ENCODE measurements at regions not wholly inside any gene's neighbourhood (a gene's known extent, or its start where the extent isn't known, plus 50 kb on each side); places are given as distances from the start of the nearest gene placed in this dataset.
"Not testable (repeated sequence)": the region's sequence is repeated elsewhere in the genome, so short reads cannot be mapped to it uniquely, and the experiment has no call there.

DNA sequence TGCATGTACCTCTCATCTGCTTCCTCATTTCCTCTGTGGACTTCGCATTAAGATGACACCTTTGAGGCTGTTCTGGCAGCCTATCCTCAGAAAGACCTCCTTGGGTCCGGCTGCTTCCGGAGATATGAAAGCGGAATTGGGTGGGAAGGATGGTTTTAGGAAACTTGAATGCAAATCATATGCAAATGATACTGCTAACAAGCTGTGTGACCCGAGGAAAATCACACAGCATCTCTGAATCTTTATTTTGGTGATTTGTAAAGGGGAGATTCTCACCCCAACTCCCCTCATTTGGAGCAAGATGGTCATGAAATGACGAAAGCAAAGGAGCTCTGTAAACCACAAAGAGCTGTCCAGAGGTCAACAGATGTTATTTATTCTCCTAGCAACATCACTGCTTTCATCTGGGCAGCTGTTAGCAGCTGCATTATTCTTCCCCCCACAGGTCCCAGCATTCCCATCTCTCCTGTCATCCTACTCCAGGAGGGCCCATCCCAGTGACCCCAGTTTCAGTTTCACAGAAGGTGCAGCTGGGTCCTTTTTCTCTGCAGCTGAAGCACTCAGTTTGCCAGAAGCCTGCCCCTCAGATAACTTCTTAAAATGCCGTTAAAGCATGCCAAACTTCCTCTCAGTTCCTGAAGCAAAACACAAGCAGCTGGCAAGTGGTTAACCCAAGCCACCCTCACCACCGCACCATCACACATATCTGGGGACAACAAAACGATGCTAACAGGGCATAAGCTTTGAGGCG lies 269.5 kb downstream of the SEC61B start:
- Histone ChIP-seq H3K4me3 (ENCODE audit: low read depth in 1 of 5, low read length in 5 of 5) (no peak overlapping the region), H3K9me3 (ENCODE audit: control insufficient read depth in 5 of 5, low read length in 5 of 5) (no peaks in the 10 kb centered on the region), H3K36me3 (ENCODE audit: control insufficient read depth in 5 of 5, insufficient read depth in 5 of 5, low read length in 5 of 5) (no peaks in the 10 kb centered on the region), H3K27me3 (ENCODE audit: control insufficient read depth in 5 of 5, insufficient read depth in 4 of 5, low read length in 5 of 5) (no peaks in the 10 kb centered on the region), H3K27ac (ENCODE audit: low read depth, low read length) (no peak overlapping the region), H3K9ac (ENCODE audit: low read length in 5 of 5) (no peak overlapping the region), H3K4me1 (ENCODE audit: control insufficient read depth in 5 of 5, insufficient read depth in 5 of 5, low read length in 5 of 5) (no peaks in the 10 kb centered on the region)

DNA sequence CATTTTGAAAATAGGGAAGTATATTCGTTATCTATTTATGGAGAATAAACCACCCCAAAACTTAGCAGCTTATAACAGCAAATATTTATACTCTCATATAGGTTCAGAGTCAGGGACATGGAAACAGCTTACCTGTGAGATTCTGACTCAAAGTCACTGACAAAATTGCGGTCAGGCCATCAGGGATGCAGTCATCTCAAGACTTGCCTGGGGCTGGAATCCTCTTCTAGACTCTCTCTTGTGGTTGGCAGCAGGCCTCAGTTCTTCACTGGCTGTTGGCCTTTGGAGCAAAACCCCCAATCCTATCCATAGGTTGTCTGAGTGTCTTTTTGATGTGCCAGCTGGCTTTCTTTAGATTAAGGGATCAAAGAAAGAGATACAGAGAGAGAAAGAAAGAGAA lies 275.6 kb downstream of the SEC61B start:
- no peaks in the 10 kb centered on the region for H3K36me3 ChIP-seq (ENCODE audit: control insufficient read depth in 5 of 5, insufficient read depth in 5 of 5, low read length in 5 of 5)
- H3K4me3 ChIP-seq (ENCODE audit: low read depth in 1 of 5, low read length in 5 of 5), result no peak overlapping the region
- peaks cover 0 to 3% (median 0%) of the 10 kb centered on the region in 5 donors for H3K9me3 ChIP-seq (ENCODE audit: control insufficient read depth in 5 of 5, low read length in 5 of 5)
- no peak overlapping the region for H3K27ac ChIP-seq (ENCODE audit: low read depth, low read length)
- no peak overlapping the region for H3K9ac ChIP-seq (ENCODE audit: low read length in 5 of 5)
- no peaks in the 10 kb centered on the region for H3K4me1 ChIP-seq (ENCODE audit: control insufficient read depth in 5 of 5, insufficient read depth in 5 of 5, low read length in 5 of 5)
- no peaks in the 10 kb centered on the region for H3K27me3 ChIP-seq (ENCODE audit: control insufficient read depth in 5 of 5, insufficient read depth in 4 of 5, low read length in 5 of 5)

DNA sequence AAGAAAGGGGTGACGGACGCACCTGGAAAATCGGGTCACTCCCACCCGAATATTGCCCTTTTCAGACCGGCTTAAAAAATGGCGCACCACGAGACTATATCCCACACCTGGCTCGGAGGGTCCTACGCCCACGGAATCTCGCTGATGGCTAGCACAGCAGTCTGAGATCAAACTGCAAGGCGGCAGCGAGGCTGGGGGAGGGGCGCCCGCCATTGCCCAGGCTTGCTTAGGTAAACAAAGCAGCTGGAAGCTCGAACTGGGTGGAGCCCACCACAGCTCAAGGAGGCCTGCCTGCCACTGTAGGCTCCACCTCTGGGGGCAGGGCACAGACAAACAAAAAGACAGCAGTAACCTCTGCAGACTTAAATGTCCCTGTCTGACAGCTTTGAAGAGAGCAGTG lies 276.9 kb downstream of the SEC61B start:
- H3K9ac ChIP-seq (ENCODE audit: low read length in 5 of 5); H3K27me3 ChIP-seq (ENCODE audit: control insufficient read depth in 5 of 5, insufficient read depth in 4 of 5, low read length in 5 of 5); H3K36me3 ChIP-seq (ENCODE audit: control insufficient read depth in 5 of 5, insufficient read depth in 5 of 5, low read length in 5 of 5); H3K27ac ChIP-seq (ENCODE audit: low read depth, low read length); H3K9me3 ChIP-seq (ENCODE audit: control insufficient read depth in 5 of 5, low read length in 5 of 5); H3K4me3 ChIP-seq (ENCODE audit: low read depth in 1 of 5, low read length in 5 of 5); H3K4me1 ChIP-seq (ENCODE audit: control insufficient read depth in 5 of 5, insufficient read depth in 5 of 5, low read length in 5 of 5): not testable (repeated sequence)

DNA sequence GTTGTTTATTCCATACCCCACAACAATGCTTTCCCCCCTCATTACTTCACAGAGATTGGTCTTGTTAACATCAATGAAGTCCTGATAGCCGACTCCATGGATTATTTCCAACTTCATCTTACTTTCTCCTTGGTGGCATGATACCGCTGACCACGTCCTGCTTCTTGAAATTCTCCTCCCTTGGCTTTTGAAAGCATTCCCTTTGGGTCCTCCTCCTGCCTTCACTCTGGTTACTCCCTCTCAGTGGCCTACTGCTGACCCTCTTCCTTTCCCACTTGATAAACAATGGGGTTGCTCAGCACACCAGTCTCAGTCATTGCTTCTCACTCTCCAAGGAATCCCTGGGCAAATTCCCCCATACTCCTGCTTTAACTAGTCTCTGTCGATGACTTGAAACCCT lies 283.9 kb downstream of the SEC61B start:
- H3K36me3 ChIP-seq (ENCODE audit: control insufficient read depth in 5 of 5, insufficient read depth in 5 of 5, low read length in 5 of 5), result no peaks in the 10 kb centered on the region
- H3K9me3 ChIP-seq (ENCODE audit: control insufficient read depth in 5 of 5, low read length in 5 of 5), result no peaks in the 10 kb centered on the region
- no peak overlapping the region for H3K9ac ChIP-seq (ENCODE audit: low read length in 5 of 5)
- no peak overlapping the region for H3K4me3 ChIP-seq (ENCODE audit: low read depth in 1 of 5, low read length in 5 of 5)
- H3K4me1 ChIP-seq (ENCODE audit: control insufficient read depth in 5 of 5, insufficient read depth in 5 of 5, low read length in 5 of 5), result no peaks in the 10 kb centered on the region
- no peak overlapping the region for H3K27ac ChIP-seq (ENCODE audit: low read depth, low read length)
- no peaks in the 10 kb centered on the region for H3K27me3 ChIP-seq (ENCODE audit: control insufficient read depth in 5 of 5, insufficient read depth in 4 of 5, low read length in 5 of 5)

DNA sequence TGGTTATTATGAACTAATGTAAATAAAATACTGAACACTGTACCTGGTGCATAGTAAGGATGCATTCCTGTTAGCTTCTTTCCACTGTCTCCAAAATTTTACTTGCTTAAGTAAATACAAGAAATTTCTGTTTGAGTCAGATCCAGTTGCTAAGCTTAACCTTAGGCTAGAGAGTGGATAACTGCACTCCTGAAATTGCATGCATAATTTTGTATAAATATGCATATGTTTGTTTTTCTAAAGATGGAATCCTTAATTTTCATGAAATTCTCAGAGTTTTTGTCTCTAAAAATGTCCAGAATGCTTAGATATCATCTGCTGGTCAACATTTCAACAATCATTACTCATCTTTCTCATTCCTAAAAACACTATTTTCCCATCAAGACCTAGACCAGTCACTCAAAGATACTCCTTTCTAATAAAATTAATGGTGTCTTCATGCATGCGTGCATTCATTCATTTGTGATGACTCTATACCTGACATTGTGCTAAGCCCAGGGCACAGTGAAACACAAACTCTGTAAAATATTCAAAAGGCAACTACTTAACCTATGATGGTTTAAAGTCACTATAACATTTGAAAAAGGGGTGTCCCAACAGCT lies 284.8 kb downstream of the SEC61B start:
- no peak overlapping the region for H3K4me3 ChIP-seq (ENCODE audit: low read depth in 1 of 5, low read length in 5 of 5)
- H3K27ac ChIP-seq (ENCODE audit: low read depth, low read length), result no peak overlapping the region

GRCh38 chr9:99509065-99509745 lies 287.1 kb downstream of the SEC61B start:
- no peaks in the 10 kb centered on the region for H3K36me3 ChIP-seq (ENCODE audit: control insufficient read depth in 5 of 5, insufficient read depth in 5 of 5, low read length in 5 of 5)
- H3K4me3 ChIP-seq (ENCODE audit: low read depth in 1 of 5, low read length in 5 of 5), result no peak overlapping the region
- no peaks in the 10 kb centered on the region for H3K9me3 ChIP-seq (ENCODE audit: control insufficient read depth in 5 of 5, low read length in 5 of 5)
- H3K27me3 ChIP-seq (ENCODE audit: control insufficient read depth in 5 of 5, insufficient read depth in 4 of 5, low read length in 5 of 5), result no peaks in the 10 kb centered on the region
- peaks cover 0 to 2% (median 0%) of the 10 kb centered on the region in 5 donors for H3K4me1 ChIP-seq (ENCODE audit: control insufficient read depth in 5 of 5, insufficient read depth in 5 of 5, low read length in 5 of 5)
- H3K27ac ChIP-seq (ENCODE audit: low read depth, low read length), result no peak overlapping the region
- H3K9ac ChIP-seq (ENCODE audit: low read length in 5 of 5), result no peak overlapping the region

More for the DNA sequence above, 284.8 kb downstream of the SEC61B start:
- Histone ChIP-seq H3K9ac (ENCODE audit: low read length in 5 of 5) (no peak overlapping the region), H3K9me3 (ENCODE audit: control insufficient read depth in 5 of 5, low read length in 5 of 5) (no peaks in the 10 kb centered on the region), H3K36me3 (ENCODE audit: control insufficient read depth in 5 of 5, insufficient read depth in 5 of 5, low read length in 5 of 5) (no peaks in the 10 kb centered on the region), H3K27me3 (ENCODE audit: control insufficient read depth in 5 of 5, insufficient read depth in 4 of 5, low read length in 5 of 5) (no peaks in the 10 kb centered on the region), H3K4me1 (ENCODE audit: control insufficient read depth in 5 of 5, insufficient read depth in 5 of 5, low read length in 5 of 5) (no peaks in the 10 kb centered on the region)

DNA sequence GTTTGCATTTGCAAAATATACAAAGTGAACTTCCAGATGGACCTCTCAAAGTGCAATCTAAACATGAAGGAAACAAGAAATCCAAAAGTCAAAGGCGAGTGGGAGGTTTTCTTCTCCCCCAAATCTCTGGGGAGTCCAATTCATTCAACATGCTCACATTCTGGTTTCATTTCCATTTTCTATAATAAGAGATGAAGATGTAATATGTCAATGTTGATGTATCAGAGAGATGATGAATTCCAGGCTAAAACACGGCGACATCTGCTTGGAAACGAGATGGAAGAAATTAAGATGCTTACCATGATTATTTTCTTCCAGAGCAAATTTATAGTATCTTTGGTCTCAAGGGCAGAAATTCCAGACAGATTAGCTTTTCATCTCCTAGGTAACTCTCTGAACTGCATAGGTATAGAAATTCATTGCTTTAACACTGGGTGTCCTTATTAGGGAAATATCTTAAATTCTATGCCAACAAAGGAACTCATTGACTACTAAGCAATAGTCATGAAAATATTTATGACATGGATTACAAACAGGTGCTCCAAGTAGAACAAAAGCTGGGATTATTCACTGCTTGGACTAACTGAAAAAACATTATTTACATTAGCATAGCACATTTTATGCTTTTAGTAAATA lies 287.9 kb downstream of the SEC61B start:
- Histone ChIP-seq H3K4me3 (ENCODE audit: low read depth in 1 of 5, low read length in 5 of 5) (no peak overlapping the region), H3K27ac (ENCODE audit: low read depth, low read length) (no peak overlapping the region), H3K9ac (ENCODE audit: low read length in 5 of 5) (no peak overlapping the region), H3K27me3 (ENCODE audit: control insufficient read depth in 5 of 5, insufficient read depth in 4 of 5, low read length in 5 of 5) (no peaks in the 10 kb centered on the region), H3K4me1 (ENCODE audit: control insufficient read depth in 5 of 5, insufficient read depth in 5 of 5, low read length in 5 of 5) (peaks cover 0 to 2% (median 0%) of the 10 kb centered on the region in 5 donors), H3K36me3 (ENCODE audit: control insufficient read depth in 5 of 5, insufficient read depth in 5 of 5, low read length in 5 of 5) (no peaks in the 10 kb centered on the region), H3K9me3 (ENCODE audit: control insufficient read depth in 5 of 5, low read length in 5 of 5) (no peaks in the 10 kb centered on the region)

DNA sequence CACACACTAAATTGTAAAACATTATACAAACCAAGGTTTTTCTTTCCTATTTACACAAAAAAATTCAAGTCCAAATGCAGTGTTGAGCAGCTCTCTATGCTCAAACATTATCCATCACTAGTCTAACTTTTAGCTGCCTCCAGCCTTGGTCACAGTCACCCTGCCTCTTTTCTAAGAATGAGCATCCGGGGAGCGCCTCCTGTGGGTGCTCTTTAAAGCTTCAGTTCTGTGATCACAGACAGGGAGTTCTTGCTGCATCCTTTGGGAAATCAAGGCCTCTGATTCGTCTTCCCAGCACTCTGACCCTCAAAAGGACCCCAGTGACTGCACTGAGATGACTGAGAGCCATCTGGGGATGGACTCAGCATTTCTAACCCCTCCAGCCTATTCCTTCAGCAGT lies 289.6 kb downstream of the SEC61B start:
- Histone ChIP-seq H3K36me3 (ENCODE audit: control insufficient read depth in 5 of 5, insufficient read depth in 5 of 5, low read length in 5 of 5) (no peaks in the 10 kb centered on the region), H3K9ac (ENCODE audit: low read length in 5 of 5) (no peak overlapping the region), H3K27me3 (ENCODE audit: control insufficient read depth in 5 of 5, insufficient read depth in 4 of 5, low read length in 5 of 5) (no peaks in the 10 kb centered on the region), H3K9me3 (ENCODE audit: control insufficient read depth in 5 of 5, low read length in 5 of 5) (no peaks in the 10 kb centered on the region), H3K4me1 (ENCODE audit: control insufficient read depth in 5 of 5, insufficient read depth in 5 of 5, low read length in 5 of 5) (peaks cover 0 to 2% (median 0%) of the 10 kb centered on the region in 5 donors), H3K27ac (ENCODE audit: low read depth, low read length) (no peak overlapping the region), H3K4me3 (ENCODE audit: low read depth in 1 of 5, low read length in 5 of 5) (no peak overlapping the region)

- H3K27me3 ChIP-seq (ENCODE audit: control insufficient read depth in 5 of 5, insufficient read depth in 4 of 5, low read length in 5 of 5), result no peaks in the 10 kb centered on the region
- no peak overlapping the region for H3K27ac ChIP-seq (ENCODE audit: low read depth, low read length)
- peaks cover 0 to 2% (median 0%) of the 10 kb centered on the region in 5 donors for H3K4me1 ChIP-seq (ENCODE audit: control insufficient read depth in 5 of 5, insufficient read depth in 5 of 5, low read length in 5 of 5)
- no peak overlapping the region for H3K9ac ChIP-seq (ENCODE audit: low read length in 5 of 5)
- H3K36me3 ChIP-seq (ENCODE audit: control insufficient read depth in 5 of 5, insufficient read depth in 5 of 5, low read length in 5 of 5), result no peaks in the 10 kb centered on the region
- H3K9me3 ChIP-seq (ENCODE audit: control insufficient read depth in 5 of 5, low read length in 5 of 5), result no peaks in the 10 kb centered on the region
- H3K4me3 ChIP-seq (ENCODE audit: low read depth in 1 of 5, low read length in 5 of 5), result no peak overlapping the region
Observed at GRCh38 chr9:99513441-99514112, 291.5 kb downstream of the SEC61B start.

All from subcutaneous abdominal adipose tissue (tissue), 5 donors.